Sciatic nerve (tissue), 2 donors: ENCODE measurements at regions not wholly inside any gene's neighbourhood (a gene's known extent, or its start where the extent isn't known, plus 50 kb on each side); places are given as distances from the start of the nearest gene placed in this dataset.
"Not testable (repeated sequence)": the region's sequence is repeated elsewhere in the genome, so short reads cannot be mapped to it uniquely, and the experiment has no call there.

Source experiments
- ATAC-seq: fragments of 200-7000 bp; cut with Tn5 transposase; one replicate; pipeline ENCODE4 v1.9.1; 2020; ENCODE audit warnings: mild to moderate bottlenecking, moderate library complexity
- DNase-seq: peaks from one replicate; pipeline ENCODE4 v3.0.0-alpha.2; 2020; ENCODE audit warnings: low spot score
- intact Hi-C: fragments of 100-400 bp; cut with DNase I; formaldehyde crosslinking; loops from one replicate; pipeline ENCODE4 v1.14.2; 2022
- donor health status: DM: no; HTN: no; CAD: no.
- donor health status: DM: no; HTN: no; CAD: no.

DNA sequence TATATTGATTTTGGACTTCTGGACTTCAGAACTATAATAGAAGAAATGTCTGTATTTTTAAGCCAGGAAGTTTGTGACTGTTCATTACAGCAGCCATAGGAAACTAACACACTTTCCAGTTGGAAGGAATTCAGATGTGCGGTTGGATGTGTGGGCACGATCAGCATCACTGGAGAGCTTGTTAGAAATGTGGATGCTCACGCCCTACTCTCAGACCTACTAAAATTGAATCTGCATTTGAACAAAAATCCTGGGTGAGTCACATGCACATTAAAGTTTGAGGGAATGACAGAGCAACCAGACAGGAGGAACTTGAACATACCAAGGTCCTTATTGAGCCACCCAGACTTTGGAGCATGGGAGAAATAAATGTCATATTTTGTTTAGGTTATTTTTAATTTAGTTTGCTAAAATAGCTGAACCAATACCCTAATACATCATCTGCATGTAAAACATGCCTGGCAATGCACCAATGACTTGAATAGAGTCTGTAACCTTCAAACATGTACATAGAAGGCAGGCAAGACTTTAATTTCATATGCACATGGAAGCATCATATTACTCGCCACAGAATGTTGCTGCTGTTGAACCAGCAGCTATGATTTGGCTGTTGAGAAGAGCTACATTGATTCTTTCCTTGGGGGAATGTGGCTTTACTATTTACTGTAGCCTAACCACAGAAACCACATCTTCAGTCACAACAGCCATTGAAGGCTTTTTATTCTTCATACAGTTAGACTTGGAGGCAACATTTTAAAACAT, 346.2 kb downstream of the BARHL2 start:
- intact Hi-C loops, result no loop called here
- no peak for ATAC-seq
- no peak for DNase-seq

- ATAC-seq (no peak), DNase-seq (no peak)
- intact Hi-C loops, result no loop called here
These were observed 354.9 kb downstream of the BARHL2 start for GRCh38 chr1:90362163-90362562.

DNA sequence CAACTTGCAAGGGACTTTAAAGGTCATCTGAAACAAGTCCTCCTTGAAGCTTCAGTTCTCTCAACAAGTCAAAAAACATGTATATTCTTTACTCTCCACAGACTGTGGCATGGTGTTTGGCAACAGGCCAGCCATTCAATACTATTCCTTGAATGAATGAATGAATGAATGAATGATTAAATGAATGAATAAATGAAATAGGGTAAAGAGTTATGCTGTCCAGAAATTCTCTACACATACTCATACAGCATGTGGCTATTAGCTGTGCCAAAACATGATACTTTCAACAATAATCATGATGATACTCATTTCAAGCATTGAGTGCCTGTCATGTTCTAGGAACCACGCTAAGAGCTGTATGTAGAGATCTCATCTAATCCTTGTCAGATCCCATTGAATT, 356.1 kb downstream of the BARHL2 start:
- ATAC-seq (no peak), DNase-seq (no peak)
- intact Hi-C loops, result no loop called here

DNA sequence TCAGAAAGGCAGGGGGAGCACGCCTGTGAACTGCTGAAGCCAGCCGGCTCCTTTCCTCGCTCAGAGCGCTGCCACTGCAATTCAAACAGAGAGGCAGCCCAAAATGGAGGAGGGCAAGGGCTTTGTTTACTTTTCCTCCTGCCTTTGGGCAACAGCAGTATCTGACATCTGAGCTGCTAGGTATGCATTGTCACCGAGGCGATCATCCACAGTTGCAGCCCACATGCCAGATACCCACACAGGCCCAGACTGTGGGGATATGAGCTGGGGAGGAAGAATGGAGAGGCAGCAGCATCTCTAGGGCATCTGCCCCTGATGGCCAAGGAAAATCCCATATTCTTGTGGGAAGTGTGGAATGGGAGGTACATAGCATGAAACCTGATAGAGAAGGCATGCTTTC, 357.1 kb downstream of the BARHL2 start:
- DNase-seq (no peak), ATAC-seq (no peak)
- intact Hi-C loops, result no loop called here

GRCh38 chr1:90358448-90358847, 358.7 kb downstream of the BARHL2 start:
- DNase-seq (no peak), ATAC-seq (no peak)
- intact Hi-C loops, result no loop called here

DNA sequence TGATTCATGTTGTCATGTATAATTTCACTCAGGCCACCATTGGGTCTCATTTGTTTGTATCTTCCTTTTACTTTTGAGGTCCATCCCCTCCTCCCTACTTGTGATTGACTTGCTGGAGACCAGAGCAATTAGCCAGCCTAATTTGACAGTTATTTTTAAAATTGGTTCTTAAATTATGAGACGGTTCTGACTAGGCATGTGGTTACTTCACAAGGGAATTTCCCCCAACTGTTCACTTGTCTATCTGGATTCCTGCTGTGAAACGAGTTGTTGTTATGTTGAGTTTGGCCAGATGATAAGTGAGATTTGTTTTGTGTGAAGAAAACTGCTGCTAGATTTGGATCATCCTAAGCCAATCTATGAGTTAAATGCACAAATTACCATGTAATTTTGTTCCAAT, 359.1 kb downstream of the BARHL2 start:
- DNase-seq, result no peak
- intact Hi-C loops, result no loop called here
- ATAC-seq, result no peak

GRCh38 chr1:90356991-90357390, 360.1 kb downstream of the BARHL2 start:
- ATAC-seq, result no peak
- DNase-seq, result no peak
- intact Hi-C loops, result no loop called here

DNA sequence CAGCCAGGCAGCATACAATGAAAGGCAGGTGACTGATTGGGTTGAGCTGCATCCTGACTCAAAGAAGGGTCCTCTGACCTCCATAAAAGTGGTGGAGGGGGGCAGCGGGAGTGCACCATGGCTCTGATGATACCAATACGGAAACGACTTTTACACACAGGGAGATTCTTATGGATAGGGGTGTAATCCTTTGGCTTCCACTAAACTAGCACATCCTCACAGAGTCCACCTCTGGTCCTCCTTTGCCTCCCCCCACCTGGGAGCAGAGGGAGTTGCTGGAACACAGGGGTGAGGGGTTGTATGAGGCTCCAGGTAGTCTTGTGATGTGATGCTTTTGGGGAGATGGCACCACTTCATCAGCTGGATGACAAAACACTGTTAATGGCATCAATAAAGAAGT, 361.0 kb downstream of the BARHL2 start:
- intact Hi-C loops, result no loop called here
- no peak for DNase-seq
- no peak for ATAC-seq

GRCh38 chr1:90354704-90355103, 359.8 kb downstream of the ZNF326 start:
- intact Hi-C loops, result no loop called here
- no peak for DNase-seq
- ATAC-seq, result no peak

- ATAC-seq (no peak), DNase-seq (no peak)
- intact Hi-C loops, result no loop called here
These were observed 356.1 kb downstream of the ZNF326 start for GRCh38 chr1:90351019-90351418.

GRCh38 chr1:90349510-90349909, 354.6 kb downstream of the ZNF326 start:
- ATAC-seq, result no peak
- intact Hi-C loops, result no loop called here
- DNase-seq, result no peak

DNA sequence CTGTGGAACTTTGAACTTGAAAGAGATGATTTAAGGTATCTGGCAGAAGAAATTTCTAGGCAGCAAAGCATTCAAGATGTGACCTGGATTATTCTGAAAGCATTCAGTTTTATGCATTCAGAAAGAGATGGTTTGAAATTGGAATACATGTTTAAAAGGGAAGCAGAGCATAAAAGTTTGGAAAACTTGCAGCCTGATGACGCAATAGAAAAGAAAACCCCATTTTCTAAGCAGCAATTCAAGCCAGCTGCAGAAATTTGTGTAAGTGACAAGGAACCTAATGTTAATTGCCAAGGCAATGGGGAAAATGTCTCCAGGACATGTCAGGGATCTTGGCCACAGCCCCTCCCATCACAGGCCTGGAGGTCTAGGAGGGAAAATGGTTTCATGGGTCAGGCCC, 354.0 kb downstream of the ZNF326 start:
- intact Hi-C loops, result no loop called here
- DNase-seq (no peak), ATAC-seq (no peak)

DNA sequence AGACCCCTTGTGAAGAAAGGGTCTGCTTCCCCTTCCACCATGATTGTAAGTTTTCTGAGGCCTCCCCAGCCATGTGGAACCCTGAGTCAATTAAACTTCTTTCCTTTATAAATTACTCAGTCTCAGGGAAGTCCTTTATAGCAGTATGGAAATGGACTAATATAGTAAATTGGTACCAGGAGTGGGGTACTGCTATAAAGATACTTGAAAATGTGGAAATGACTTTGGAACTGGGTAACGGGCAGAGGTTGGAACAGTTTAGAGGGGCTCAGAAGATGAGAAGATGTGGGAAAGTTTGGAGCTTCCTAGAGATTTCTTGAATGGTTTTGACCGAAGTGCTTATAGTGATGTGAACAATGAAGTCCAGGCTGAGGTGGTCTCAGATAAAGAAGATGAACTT, 353.5 kb downstream of the ZNF326 start:
- ATAC-seq, DNase-seq, intact Hi-C loops: not testable (repeated sequence)

DNA sequence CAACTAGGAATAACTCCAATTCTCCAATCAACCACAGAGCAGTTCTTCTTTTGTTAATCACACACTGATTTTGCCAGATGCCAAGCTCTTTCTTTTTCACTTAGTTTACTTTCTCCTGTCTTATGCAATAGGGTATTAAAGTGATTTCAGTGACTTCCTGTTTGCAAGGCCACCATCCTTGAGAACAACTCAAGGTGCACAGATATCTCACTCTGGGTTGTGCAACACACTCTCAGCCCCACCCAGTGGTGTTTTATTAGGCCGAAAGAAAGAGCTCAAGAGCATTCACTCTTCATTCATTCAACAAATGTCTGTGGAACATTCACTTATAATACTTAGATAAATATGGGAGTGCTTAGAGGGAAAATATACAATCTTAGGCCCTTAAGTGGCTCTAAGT, 352.5 kb downstream of the ZNF326 start:
- DNase-seq (no peak), ATAC-seq (peak; percentile 17)
- intact Hi-C loops, result no loop called here

GRCh38 chr1:90346757-90347156, 351.8 kb downstream of the ZNF326 start:
- intact Hi-C loops, result no loop called here
- ATAC-seq (no peak), DNase-seq (no peak)

GRCh38 chr1:90346349-90346748, 351.4 kb downstream of the ZNF326 start:
- DNase-seq (no peak), ATAC-seq (no peak)
- intact Hi-C loops, result no loop called here

DNA sequence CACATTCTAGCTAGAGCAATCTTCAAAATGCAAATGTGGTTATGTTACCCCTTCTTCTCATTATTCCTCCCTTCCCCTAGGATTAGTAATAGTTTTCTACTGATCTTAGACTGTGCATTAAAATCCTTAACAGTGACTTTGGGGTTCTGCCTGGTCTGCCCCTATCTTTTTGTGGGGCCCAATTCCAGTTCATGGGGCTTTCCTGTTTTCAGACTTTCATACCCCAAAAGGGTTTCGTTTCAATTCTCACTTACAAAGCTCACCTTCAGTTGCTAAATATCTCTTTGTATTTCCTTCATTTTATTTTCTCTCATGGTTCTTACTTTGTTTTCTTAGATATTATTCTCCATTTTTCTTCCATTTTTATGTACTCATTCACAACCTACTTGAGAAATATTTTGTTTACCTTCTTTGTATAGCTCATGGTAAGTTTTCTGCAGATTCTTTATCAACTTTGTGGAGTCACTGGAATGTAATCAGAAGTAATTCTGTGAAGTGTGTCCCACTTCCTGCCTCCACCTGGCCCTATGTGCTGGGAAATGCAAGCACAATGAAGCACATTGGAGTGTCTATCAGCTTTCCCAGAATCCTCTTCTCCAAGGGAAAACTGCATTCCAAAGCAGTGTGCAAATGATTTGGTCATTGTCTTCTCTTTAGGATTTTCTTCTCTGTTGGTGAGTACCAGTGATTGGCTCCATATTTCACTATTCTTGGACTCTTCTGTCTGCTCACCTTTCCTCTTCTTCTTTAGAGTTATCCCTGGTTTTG, 350.2 kb downstream of the ZNF326 start:
- no peak for DNase-seq
- intact Hi-C loops, result no loop called here
- no peak for ATAC-seq

- intact Hi-C loops, result no loop called here
- DNase-seq, result no peak
- ATAC-seq, result no peak
These were observed 346.6 kb downstream of the ZNF326 start for GRCh38 chr1:90341516-90341915.

GRCh38 chr1:90340606-90341005, 345.7 kb downstream of the ZNF326 start:
- intact Hi-C loops, result no loop called here
- ATAC-seq, result no peak
- no peak for DNase-seq

DNA sequence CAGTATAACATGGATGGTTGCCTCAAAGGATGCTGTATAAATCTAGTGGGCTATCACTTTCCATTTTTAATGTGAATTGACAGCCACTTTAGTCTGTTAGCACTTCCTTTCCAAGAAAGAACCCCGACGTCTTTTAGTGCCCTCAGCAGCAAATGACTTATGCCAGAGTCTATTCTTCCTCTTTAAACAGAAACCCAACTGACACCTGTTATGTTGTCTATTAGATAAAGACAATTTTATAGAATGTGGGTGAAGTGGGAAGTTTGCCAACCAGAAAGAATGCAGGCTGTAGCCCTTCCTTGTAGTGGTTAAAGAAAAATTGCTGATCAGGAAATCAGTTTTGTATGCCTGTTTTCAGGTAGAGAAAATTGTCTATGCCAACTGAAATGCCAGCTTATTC, 344.9 kb downstream of the ZNF326 start:
- DNase-seq (no peak), ATAC-seq (no peak)
- intact Hi-C loops, result no loop called here
